ENCODE measurements at regions not wholly inside any gene's neighbourhood (a gene's known extent, or its start where the extent isn't known, plus 50 kb on each side); places are given as distances from the start of the nearest gene placed in this dataset.
"Not testable (repeated sequence)": the region's sequence is repeated elsewhere in the genome, so short reads cannot be mapped to it uniquely, and the experiment has no call there.

DNA sequence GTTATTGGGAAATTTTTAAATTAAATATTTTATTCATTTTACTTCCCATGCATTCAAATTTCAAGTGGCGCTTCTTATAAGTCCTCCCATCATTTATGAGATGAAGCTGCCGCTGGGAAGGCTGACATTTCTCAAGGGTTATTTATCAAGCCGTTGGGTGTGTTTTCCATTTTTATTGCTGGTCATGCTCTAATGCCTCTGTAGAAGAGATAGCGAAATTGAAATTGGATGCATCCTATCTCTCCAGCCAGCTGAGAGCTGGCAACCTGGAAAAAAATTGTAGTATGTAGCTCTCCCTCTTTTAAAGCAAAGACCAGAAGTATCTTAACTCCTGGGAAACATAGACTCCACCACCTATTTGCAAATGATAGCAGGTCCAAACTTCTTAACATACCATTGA lies 135.9 kb downstream of the C6orf118 start:
- no peak for DNase-seq (ENCODE audit: low read depth in 1 of 2, low spot score in 1 of 2)

DNA sequence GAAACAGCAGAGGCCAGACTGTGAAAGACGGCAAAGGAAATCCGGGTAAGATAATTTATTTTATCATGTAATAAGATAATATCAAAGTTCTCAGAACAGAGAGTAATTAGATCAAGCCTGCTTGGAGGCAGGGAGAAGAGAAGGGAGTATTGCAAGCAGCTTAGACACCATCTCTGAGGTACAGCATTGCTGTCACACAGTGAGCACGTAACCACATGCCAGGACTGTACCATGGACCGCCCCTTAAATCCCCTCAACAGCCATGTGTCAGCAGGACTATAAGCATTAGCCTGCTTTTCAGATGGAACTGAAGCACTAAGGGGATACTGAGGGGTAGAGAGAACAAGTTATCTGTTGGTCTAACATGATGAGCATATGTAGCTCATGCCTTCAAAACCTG lies 141.5 kb downstream of the C6orf118 start:
- no peak for DNase-seq (ENCODE audit: low read depth in 1 of 2, low spot score in 1 of 2)

GRCh38 chr6:165167311-165167710 lies 142.1 kb downstream of the C6orf118 start:
- no peak for DNase-seq (ENCODE audit: low read depth in 1 of 2, low spot score in 1 of 2)

DNA sequence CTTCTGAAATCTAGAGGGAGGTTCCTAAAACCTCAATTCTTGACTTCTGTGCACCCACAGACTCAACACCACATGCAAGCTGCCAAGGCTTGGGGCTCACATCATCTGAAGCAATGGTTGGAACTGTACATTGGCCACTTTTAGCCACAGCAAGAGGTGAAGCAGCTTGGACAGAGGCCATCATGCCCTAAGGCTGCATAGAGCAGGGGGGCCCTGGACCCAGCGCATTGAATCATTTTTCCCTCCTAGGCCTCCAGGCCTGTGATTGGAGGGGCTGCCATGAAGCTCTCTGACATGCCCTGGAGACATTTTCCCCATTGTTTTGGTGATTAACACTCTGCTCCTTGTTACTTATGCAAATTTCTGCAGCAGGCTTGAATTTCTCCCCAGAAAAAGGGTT lies 145.9 kb downstream of the C6orf118 start:
- DNase-seq (ENCODE audit: low read depth in 1 of 2, low spot score in 1 of 2): no peak

DNA sequence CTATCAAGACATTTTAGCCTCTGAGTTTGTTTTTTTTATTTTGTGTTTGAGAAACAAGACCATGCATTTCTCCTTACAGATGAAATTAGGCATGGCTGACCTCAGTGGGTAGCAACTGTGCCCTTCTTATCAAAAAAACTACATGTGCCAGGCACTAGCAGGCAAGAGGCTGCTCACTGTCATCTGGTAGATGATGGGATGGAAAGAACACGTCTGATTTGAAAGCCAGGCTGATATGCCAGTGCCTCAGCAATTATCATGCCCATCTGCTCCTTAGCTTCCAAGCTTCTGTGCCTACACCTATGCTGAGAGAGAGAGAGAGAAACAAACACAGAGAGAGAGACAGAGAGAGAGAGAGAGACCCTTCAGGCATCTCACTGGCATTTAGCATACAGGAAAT lies 149.9 kb downstream of the C6orf118 start:
- DNase-seq (ENCODE audit: low read depth in 1 of 2, low spot score in 1 of 2): no peak

GRCh38 chr6:165146456-165146855 lies 162.9 kb downstream of the C6orf118 start:
- no peak for DNase-seq (ENCODE audit: low read depth in 1 of 2, low spot score in 1 of 2)

DNA sequence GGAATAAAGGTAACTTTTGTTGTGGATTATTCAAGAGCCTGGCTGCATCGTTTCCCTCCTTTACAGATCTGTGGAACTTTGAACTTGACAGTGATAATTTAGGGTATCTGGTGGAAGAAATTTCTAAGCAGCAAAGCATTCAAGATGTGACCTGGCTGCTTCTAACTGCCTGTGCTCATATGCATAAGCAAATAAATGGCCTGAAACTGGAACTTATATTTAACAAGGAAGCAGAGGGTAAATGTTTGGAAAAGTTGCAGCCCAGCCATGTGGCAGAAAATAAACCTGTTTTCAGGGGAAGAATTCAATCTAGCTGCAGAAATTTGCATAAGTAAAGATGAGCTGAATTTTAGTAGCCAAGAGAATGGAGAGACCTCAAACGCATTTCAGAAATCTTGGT lies 173.5 kb downstream of the C6orf118 start:
- no peak for DNase-seq (ENCODE audit: low read depth in 1 of 2, low spot score in 1 of 2)

DNA sequence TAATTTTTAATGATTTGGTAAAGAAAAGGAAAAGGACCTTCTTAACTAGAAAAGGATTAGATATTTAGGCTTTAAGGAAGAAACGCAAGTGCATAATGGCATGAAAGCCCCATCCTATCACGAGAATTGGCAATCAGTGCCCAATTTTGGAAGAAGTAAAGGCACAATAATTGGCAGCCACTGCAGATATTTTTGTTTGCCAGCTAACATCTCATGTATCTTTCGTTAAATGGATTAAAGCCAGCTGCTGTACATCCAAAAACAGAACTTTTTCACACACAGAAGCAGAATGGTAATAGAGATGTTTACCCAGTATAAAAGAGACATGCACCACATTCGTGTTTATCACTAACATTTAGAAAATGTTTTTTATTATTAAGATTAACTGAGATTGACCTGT lies 180.3 kb downstream of the C6orf118 start:
- no peak for DNase-seq (ENCODE audit: low read depth in 1 of 2, low spot score in 1 of 2)

- not testable (repeated sequence) for DNase-seq (ENCODE audit: low read depth in 1 of 2, low spot score in 1 of 2)
Observed at GRCh38 chr6:165127743-165128142, 181.7 kb downstream of the C6orf118 start.

DNA sequence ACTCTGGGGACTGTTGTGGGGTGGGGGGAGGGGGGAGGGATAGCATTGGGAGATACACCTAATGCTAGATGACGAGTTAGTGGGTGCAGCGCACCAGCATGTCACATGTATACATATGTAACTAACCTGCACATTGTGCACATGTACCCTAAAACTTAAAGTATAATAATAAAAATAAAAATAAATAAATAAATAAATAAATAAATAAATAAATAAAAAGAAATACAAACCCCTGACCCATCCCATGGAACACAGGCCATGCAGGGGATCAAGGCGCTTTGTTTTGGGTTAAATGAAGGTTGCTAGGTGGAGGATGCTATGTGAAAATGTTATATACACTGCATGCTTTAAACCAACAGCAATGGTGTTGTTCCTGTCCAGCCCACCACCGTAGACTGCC lies 184.7 kb downstream of the C6orf118 start:
- DNase-seq (ENCODE audit: low read depth in 1 of 2, low spot score in 1 of 2): not testable (repeated sequence)

- DNase-seq (ENCODE audit: low read depth in 1 of 2, low spot score in 1 of 2): no peak
Observed at GRCh38 chr6:165119231-165120020, 190.0 kb downstream of the C6orf118 start.

DNA sequence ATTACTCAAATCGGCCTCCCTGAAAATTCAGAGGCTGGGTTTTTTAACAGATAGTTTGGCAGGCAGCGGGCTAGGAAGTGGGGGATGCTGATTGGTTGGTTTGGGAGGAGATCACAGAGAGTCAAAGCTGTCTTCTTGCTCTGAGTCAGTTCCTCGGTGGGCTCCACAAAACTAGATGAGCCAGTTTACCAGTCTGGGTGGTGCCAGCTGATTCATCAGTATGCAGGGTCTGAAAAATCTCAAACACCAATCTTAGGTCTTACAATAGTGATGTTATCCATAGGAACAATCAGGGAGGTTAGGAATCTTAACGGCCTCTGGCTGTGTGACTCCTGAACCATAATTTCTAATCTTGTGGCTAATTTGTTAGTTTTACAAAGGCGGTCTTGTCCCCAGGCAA lies 190.7 kb downstream of the C6orf118 start:
- no peak for DNase-seq (ENCODE audit: low read depth in 1 of 2, low spot score in 1 of 2)

DNA sequence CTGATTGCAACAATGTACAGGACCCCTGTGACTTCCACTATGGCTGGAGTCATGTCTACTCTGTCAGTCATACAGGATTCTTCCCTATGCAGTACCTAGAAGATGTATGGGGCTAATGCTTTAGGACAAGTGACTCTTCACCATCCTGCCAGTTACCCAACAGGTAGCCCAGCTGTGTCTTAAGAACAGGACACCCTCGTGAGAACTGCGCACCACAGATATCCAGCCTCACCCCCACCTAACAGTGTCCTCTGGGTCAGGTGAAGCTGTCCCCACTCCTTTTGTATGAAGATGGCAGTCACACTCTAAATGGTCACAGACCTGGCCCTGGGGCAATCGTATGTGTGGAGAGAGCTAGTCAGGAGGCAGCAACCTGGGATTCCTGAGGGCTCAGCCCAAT lies 191.6 kb downstream of the C6orf118 start:
- no peak for DNase-seq (ENCODE audit: low read depth in 1 of 2, low spot score in 1 of 2)

GRCh38 chr6:165117121-165117520 lies 192.3 kb downstream of the C6orf118 start:
- no peak for DNase-seq (ENCODE audit: low read depth in 1 of 2, low spot score in 1 of 2)

DNA sequence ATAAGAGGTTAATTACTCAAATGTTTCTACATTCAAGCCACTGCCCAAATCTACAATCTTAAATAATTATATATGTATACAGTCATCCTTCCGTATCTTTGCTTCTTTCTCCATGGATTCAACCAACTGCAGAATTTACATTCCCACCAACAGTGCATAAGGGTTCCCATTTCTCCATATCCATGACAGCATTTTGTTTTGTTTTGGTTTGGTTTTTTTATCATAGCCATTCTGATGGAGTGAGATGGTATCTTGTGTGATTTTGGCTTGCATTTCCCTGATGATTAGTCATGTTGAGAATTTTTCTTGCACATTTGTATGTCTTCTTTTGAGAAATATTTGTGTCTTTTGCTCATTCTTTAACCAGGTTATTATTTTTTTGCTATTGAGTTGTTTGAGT lies 198.5 kb downstream of the C6orf118 start:
- no peak for DNase-seq (ENCODE audit: low read depth in 1 of 2, low spot score in 1 of 2)

DNA sequence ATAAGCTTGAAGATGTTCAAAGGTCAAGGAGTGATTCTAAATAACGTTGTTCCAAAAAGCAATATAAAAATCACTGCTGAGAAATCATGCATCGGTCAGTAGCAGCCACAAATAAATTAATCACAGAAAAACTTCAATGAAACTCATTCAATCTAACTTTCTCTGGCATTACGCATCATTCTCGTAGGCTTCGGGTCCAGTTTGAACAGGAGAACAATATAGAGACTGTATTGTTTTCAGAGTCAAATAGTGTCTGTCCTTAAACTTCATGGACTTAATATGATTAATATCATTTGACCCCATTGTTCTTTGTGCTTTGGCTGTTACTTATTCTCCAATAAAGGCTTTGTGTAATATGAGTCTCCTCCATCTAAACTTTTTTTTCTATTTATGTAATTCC lies 200.4 kb downstream of the C6orf118 start:
- DNase-seq (ENCODE audit: low read depth in 1 of 2, low spot score in 1 of 2): no peak

- no peak for DNase-seq (ENCODE audit: low read depth in 1 of 2, low spot score in 1 of 2)
Observed at GRCh38 chr6:165106261-165106660, 203.1 kb downstream of the C6orf118 start.

- no peak for DNase-seq (ENCODE audit: low read depth in 1 of 2, low spot score in 1 of 2)
Observed at GRCh38 chr6:165098165-165098564, 211.2 kb downstream of the C6orf118 start.

DNA sequence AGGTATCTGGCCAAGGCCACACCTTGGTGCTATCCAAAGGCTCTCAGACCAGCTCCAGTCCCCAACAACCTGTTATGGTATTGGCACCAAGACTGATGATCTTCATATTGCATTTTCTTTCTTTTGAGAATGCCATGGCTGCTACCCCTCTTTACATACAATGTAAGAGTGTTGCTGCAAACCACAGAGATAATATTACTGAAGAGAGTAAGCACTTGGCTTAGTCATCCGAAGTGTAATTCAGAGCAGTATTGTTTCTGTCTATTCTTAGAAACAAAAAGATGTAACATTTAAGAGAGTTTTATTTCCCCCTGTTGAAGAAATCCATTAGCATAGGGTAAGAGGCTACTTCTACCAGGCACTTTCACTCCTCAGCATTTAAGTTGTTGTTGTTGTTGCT lies 212.5 kb downstream of the C6orf118 start:
- DNase-seq (ENCODE audit: low read depth in 1 of 2, low spot score in 1 of 2): no peak

- DNase-seq (ENCODE audit: low read depth in 1 of 2, low spot score in 1 of 2): no peak
Observed at GRCh38 chr6:165096209-165096608, 213.2 kb downstream of the C6orf118 start.

GRCh38 chr6:165092881-165093595 lies 216.4 kb downstream of the C6orf118 start:
- no peak for DNase-seq (ENCODE audit: low read depth in 1 of 2, low spot score in 1 of 2)

- no peak for DNase-seq (ENCODE audit: low read depth in 1 of 2, low spot score in 1 of 2)
Observed at GRCh38 chr6:165091121-165091785, 218.2 kb downstream of the C6orf118 start.

Measured in activated CD4-positive, alpha-beta T cell treated with anti-CD3 and anti-CD28 coated beads, Interleukin-2, amount 50 U/mL, for 24 hours (primary cell).